ENCODE measurements at regions not wholly inside any gene's neighbourhood (a gene's known extent, or its start where the extent isn't known, plus 50 kb on each side); places are given as distances from the start of the nearest gene placed in this dataset.
"Not testable (repeated sequence)": the region's sequence is repeated elsewhere in the genome, so short reads cannot be mapped to it uniquely, and the experiment has no call there.

DNA sequence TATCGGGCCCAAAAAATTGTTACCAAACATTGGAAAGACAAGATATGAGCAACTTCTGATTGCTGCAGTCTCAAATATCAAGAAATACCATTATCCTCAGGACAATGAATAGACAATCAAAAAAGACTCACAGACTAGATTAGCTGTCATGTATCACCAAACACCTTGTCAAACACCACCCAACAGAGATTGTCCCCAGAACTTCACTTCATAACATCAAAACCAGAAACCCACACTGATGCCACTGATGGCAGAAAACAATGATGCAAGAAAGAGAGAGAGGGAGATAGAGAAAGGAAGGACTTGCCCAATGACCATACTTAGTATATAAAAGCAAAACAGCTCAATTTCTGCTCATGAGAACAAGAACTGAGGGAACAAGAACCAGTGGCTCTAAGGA, 56.0 kb upstream of the PPIAL4F start:
- H3K79me2 ChIP-seq (ENCODE audit: insufficient read depth, low read length); H3K9me3 ChIP-seq (ENCODE audit: insufficient read depth, low read length, severe bottlenecking); H2AFZ ChIP-seq (ENCODE audit: low read depth, low read length); H4K20me1 ChIP-seq (ENCODE audit: insufficient read depth, low read length); H3K27me3 ChIP-seq (ENCODE audit: insufficient read depth, low read length, poor library complexity); H3K4me3 ChIP-seq (ENCODE audit: low read depth in 1 of 2, low read length in 2 of 2); H3K4me2 ChIP-seq (ENCODE audit: insufficient read depth, low read length); DNase-seq; H3K36me3 ChIP-seq (ENCODE audit: insufficient read depth, low read length); H3K4me1 ChIP-seq (ENCODE audit: insufficient read depth, low read length); H3K27ac ChIP-seq (ENCODE audit: low read length); H3K9ac ChIP-seq (ENCODE audit: low read depth, low read length); ATAC-seq (ENCODE audit: insufficient read depth, low read depth): not testable (repeated sequence)

DNA sequence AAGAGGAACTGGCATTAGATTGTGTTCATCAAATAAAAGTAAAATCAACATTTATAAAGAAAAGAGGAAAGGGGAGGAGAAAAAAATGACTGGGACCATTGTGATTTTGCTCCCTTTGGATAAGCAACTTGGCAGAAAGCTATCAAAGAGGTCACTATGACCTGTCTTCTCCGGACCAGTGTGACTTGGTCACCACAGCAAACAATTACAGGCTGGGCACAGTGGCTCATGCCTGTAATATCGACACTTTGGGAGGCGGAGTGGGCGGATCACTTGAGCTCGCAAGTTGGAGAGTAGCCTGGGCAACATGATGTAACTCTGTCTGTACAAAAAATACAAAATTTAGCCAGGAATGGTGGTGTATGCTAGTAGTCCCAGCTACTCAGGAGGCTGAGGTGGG, 55.5 kb upstream of the PPIAL4F start:
- not testable (repeated sequence) for H3K27me3 ChIP-seq (ENCODE audit: insufficient read depth, low read length, poor library complexity); DNase-seq; H3K4me2 ChIP-seq (ENCODE audit: insufficient read depth, low read length); H3K79me2 ChIP-seq (ENCODE audit: insufficient read depth, low read length); H3K9me3 ChIP-seq (ENCODE audit: insufficient read depth, low read length, severe bottlenecking); ATAC-seq (ENCODE audit: insufficient read depth, low read depth); H3K27ac ChIP-seq (ENCODE audit: low read length); H2AFZ ChIP-seq (ENCODE audit: low read depth, low read length); H4K20me1 ChIP-seq (ENCODE audit: insufficient read depth, low read length); H3K4me3 ChIP-seq (ENCODE audit: low read depth in 1 of 2, low read length in 2 of 2); H3K36me3 ChIP-seq (ENCODE audit: insufficient read depth, low read length); H3K9ac ChIP-seq (ENCODE audit: low read depth, low read length); H3K4me1 ChIP-seq (ENCODE audit: insufficient read depth, low read length)

DNA sequence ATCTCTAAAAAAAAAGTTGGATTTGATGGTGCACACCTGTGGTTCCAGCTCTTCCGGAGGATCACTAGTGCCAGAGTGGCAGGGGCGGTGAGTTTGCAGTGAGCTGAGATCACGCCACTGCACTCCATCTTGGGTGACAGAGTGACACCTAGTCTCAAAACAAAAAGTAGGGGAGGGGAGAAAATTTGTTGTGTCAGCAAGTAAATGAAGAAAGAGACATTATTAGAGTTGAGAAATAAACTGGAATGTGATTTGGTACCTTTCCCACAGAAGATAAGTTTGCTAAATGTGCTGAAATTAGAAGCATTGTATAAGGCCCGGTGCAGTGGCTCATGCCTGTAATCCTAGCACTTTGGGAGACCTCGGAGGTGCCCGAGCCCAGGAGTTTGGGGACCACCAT, 54.0 kb upstream of the PPIAL4F start:
- not testable (repeated sequence) for H3K27ac ChIP-seq (ENCODE audit: low read length); H4K20me1 ChIP-seq (ENCODE audit: insufficient read depth, low read length); H3K27me3 ChIP-seq (ENCODE audit: insufficient read depth, low read length, poor library complexity); H3K9me3 ChIP-seq (ENCODE audit: insufficient read depth, low read length, severe bottlenecking); DNase-seq; H3K9ac ChIP-seq (ENCODE audit: low read depth, low read length); H2AFZ ChIP-seq (ENCODE audit: low read depth, low read length); H3K79me2 ChIP-seq (ENCODE audit: insufficient read depth, low read length); H3K4me3 ChIP-seq (ENCODE audit: low read depth in 1 of 2, low read length in 2 of 2); H3K4me2 ChIP-seq (ENCODE audit: insufficient read depth, low read length); H3K36me3 ChIP-seq (ENCODE audit: insufficient read depth, low read length); ATAC-seq (ENCODE audit: insufficient read depth, low read depth); H3K4me1 ChIP-seq (ENCODE audit: insufficient read depth, low read length)

DNA sequence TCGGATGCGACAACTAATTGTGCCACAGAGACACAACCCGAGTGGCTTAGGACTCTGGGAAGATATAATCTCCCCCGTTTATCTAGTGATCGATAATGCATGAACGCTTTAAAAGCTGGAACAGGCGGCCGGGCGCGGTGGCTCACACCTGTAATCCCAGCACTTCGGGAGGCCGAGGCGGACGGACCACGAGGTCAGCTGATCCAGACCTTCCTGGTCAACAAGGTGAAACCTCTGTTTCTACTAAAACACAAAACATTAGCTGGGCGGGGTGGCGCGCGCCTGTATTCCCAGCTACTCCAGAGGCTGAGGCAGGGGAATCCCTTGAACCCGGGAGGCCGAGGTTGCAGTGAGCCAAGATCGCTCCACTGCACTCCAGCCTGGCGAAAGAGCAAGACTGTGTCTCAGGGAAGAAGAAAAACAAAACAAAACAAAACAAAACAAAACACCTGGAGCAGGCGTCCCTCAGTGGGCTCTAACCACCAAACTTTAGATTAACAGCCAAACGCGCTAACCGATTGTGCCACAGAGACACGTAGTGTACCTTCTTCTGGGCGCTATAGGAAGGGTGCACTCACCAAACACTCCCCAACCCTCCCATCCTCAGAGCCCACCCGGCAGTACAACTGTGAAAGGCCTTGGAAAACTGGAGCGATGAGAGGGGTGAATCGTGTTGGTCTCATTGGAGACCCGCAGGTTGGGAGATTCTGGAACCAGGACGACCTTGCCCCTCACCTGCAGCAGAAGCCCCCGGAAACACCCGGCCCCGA, 53.3 kb upstream of the PPIAL4F start:
- DNase-seq; H3K36me3 ChIP-seq (ENCODE audit: insufficient read depth, low read length); ATAC-seq (ENCODE audit: insufficient read depth, low read depth); H3K4me1 ChIP-seq (ENCODE audit: insufficient read depth, low read length); H3K4me3 ChIP-seq (ENCODE audit: low read depth in 1 of 2, low read length in 2 of 2); H3K27ac ChIP-seq (ENCODE audit: low read length); H3K79me2 ChIP-seq (ENCODE audit: insufficient read depth, low read length); H2AFZ ChIP-seq (ENCODE audit: low read depth, low read length); H3K4me2 ChIP-seq (ENCODE audit: insufficient read depth, low read length); H4K20me1 ChIP-seq (ENCODE audit: insufficient read depth, low read length); H3K9me3 ChIP-seq (ENCODE audit: insufficient read depth, low read length, severe bottlenecking); H3K9ac ChIP-seq (ENCODE audit: low read depth, low read length); H3K27me3 ChIP-seq (ENCODE audit: insufficient read depth, low read length, poor library complexity): not testable (repeated sequence)

Data from DND-41 (cell line).